Midbrain (tissue), 1 donor: ENCODE measurements at regions not wholly inside any gene's neighbourhood (a gene's known extent, or its start where the extent isn't known, plus 50 kb on each side); places are given as distances from the start of the nearest gene placed in this dataset.

ENCODE experiments used
- DNase-seq: peaks from one replicate; lab custom pipeline; 2025; lab: John Stamatoyannopoulos, UW

DNA sequence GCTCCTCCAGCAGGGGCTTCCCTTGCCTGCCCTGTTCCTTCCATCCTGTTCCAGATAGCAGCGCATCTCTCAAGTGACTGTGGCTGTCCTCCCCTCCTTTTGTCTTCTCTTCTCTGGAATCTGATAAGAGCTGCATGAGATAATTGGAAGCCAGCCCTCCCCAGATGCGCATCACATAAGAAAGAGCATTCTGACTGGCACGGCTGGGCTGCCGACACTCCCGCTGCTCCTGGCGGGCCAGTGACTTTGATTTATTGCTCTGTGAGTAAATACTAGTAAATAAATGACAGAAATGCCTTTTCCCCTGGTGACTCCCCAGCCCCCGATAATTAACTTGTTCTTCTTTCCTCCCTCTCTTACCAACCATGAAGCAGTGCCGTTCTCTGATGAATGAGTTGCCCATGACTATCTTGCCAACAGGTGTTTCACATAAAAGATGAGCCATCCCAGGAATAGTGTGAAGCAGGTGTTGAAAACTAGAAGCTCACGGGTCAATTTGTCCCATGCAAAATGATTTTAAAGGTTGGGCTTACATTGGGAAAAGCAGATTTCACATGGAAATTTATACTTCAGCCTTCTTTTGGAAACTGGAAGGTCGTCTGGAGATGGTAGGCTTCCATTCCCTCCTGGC lies 212.3 kb downstream of the ERCC6L2 start:
- no peak for DNase-seq

DNA sequence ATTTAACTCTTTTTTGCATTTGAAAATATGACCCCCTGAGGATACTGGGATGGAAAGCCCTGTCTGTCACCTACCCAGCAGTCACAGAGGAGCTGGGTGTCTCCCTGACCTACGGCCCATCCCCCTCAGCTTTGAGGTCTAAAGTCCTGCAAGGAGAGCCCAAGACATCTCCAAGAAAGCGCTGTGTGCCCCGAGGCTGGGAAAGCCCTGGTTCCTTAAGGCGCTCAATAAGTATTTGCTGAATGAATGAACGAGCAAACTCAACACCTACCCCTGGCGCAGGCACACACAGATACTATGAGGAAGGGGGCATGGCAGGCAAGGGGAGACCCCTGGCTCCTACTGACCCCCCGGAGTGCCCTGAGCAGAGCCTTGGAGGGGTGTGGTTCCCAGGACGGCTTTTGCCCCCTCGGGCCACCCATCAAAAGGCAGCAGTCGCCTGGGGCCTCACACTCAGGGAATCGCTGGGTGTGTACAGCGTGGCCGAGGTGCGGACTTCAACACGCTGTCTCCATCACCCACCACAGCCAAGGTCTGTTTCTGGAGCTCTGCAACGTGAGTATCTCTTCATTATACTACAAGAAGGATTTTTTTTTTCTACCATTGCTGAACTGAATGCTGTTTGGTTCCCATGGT lies 211.6 kb downstream of the ERCC6L2 start:
- DNase-seq = no peak

DNA sequence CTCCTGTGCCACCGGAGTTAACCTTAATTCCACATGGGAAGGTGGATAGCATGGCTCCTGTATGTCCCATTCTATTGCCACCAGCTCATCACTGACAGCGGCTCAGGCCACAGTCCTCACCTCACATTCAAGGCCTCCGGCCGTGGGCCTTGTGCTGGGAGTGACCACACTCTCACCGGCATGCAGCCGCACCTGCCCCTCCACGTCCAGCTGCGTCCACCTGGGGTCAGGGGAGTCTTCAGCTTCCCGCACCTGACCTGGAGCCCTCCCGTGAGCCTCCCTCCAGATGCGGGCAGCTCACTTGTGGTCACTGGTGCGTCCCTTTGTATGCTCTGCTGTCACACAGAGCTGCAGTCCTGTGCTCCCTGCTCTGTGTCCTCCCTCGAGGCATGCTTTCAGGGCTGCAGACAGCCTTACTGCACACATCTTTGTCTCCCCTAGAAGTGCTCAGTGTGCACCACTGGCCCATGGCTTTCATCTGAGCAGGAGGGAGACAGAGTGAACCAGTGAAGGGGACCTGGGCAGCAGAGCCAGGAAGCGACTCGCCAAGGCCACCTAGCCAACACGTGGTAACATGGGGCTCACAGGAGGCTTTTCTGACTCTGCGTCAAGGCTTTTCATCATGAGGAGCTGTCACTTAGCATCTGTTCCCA lies 210.1 kb downstream of the ERCC6L2 start:
- DNase-seq = no peak

DNA sequence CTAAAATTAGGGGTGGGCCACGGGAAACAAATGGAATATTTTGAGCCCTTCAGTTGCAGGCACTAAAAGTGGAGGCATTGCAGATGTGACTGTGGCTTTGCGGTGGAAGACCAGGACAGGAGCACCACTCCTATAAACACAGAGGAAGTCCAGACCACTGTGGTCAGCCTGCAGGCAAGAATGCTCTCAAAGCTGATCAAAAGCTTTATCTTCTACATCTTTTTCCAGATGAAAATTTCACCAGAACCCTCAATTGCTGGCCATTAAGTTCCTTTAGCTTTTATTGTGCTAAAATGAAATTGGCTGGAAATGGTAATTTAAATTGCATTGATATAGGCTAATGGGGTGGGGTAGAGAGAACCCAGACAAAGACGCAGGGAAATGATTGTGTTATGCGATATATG lies 208.8 kb downstream of the ERCC6L2 start:
- DNase-seq = no peak

DNA sequence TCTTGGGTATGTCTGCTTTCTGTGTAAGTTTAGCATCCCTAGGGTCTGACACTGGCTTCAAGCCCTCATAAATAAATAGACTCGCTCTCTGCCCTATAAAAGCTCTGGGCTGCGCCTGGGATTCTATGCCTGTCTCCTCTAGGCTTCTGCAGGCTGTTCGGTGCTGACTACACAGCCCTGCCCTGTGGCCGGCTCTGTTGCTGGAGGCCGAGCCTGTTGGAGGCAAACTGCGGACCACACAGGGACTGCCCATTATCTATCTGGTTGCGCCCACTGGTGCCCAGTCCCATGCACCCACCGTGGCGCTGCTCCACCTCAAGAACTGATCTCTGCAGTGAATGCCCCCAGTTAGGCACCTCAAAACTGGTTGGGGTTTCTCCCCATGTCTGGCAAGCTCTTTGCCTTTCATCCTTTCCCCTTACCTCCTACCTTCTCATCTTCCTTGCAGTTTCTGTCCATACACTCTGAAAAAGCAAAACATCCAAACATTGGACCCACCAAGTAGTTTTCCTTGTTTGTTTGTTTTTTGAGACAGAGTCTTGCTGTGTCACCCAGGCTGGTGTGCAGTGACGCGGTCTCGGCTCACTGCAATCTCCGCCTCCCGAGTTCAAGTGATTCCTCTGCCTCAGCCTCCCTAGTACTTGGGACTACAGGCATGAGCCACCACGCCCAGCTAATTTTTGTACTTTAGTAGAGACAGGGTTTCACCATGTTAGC lies 207.2 kb downstream of the ERCC6L2 start:
- DNase-seq = no peak

DNA sequence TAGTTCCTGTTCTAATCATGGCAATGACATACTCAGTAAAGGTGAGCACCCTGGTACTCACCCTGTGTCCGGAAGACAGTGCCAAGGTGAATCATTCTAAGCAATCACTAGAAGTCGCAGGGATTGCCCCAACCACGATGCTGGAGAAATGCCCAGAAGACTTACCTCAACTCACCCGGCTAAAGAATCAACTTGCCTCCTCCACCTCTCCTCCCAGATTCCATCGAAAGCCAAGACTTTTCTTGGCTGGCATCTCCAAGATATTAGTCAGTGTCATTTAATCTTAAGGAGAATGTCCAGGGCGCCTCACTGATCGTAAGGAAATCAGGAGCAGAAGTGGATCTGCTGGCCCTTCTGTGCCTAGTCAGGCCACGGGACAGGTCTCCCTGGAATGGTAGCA lies 204.9 kb downstream of the ERCC6L2 start:
- no peak for DNase-seq

DNA sequence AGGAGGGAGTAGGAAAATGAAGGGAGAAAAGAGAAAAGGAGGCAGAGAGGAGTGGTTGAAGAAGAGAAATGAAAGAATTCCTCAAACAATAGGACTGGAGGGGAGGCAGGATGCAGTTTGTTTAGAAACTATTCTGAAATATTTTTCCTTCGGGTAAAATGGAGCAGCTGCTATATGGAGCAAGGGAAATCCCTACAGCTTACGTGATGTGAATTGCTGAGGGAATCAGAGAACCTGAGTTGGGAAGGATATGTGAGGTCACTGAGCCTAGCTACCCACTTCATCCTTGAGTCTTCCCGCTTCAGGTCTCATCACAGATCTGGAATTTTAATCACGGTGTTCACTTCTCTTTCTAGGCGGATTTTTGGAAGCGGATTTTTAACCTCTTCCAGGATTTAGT lies 204.3 kb downstream of the ERCC6L2 start:
- no peak for DNase-seq

DNA sequence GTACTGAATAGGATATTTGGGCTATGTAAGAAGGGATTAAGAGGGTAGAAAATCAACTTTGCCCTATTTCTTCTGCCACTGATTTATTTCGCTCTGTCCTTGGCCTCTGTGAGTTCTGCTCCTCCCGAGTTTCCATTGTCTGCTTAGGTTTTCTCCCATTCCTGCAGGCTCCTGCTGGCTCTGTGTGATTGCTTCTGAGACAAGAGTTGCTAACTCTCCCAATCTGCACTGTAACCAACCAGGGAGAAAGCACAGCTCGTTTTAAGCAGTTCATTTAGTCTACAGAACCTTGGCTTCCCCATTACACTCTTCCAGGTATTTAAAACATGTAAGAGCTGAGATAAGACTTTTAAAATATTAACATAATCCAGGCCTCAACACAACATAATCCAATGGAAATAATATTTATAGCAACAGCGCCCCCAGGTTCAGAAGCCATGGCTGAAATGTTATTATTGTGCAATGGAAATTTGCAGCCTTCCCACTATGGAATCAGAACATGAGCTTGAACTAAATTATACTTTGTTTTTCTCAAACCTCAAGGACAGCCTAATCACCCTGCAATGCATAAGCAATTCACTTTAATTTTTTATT lies 203.5 kb downstream of the ERCC6L2 start:
- DNase-seq = no peak

DNA sequence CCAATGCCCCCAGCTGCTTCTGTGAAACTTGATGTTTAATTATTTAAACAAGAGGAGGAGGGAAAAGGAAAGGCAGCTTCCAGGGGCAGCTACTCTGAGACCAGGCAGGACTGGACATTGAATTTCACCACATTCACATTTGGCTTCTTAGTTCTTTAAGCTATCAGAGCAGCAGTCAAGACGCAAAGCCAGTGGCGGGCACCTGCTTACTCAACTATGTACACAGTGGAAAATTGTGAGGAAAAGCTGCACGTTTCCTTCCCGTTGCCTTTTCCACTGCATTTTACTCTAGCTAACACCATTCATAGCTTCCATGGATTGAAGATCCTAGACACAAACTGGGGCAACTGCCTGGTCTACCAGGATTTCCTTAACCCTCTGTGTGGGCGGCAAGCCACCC lies 200.3 kb downstream of the ERCC6L2 start:
- DNase-seq = no peak

DNA sequence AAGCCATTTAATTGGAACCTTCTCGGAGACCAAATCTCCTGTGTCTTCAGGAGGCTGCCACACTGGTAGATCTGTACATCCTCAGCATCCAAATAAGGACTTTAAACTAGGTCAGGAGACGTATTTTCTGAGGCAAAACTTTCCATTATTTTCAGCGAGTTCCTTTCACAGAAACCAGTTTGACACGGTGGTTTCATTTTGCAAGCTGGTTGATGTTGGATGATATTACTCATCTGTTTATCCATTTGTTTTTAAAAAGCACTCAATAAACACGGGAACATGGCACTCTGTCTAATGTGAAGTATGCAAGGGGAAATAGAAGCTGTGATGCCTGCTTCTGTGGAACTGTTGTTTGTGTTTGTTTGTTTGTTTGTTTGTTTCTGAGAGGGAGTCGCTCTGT lies 199.6 kb downstream of the ERCC6L2 start:
- no peak for DNase-seq

DNA sequence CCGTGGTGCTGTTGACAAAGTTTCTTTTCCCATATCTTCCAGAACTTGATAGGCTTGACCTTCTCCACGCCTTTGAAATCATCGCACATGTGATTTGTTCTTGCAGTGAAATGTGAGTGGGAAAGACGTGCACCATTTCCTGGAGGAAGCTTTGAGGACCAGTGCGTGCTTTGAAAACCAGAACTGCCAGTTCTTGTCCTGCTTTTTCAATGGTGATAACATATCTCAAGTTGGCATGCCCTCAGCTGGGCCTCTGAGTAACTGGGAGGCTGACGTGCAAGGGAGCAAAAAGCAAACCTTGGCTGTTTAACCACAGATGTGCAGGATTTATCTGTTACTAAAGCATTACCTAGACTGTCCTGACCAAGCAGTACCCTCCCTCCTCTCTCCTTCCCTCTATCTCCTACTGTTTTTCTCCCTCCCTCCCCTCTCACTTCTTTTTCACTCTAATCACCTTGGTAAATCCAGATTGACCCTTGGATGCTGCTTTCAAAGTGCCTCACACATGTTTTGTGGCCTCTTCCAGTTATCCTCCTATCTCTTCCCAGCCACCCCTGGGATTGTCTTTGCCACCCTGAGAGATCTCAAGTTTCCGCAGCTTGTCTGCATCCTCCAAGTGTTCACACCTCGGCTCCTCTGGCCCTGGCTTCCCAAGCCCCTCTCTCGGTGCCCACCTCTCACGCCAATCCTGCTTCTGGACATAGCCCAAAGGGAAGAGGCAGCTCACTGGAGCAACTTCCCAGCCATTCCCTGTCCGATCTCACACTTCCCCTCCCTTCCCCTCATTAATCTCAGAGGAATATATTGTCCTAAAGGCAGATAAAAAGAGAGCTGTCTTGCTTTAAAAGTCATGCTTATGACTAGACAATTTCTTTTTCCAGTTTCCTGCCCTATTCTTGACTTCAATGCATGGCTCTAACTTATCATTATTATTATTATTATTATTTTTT lies 198.3 kb downstream of the ERCC6L2 start:
- no peak for DNase-seq

DNA sequence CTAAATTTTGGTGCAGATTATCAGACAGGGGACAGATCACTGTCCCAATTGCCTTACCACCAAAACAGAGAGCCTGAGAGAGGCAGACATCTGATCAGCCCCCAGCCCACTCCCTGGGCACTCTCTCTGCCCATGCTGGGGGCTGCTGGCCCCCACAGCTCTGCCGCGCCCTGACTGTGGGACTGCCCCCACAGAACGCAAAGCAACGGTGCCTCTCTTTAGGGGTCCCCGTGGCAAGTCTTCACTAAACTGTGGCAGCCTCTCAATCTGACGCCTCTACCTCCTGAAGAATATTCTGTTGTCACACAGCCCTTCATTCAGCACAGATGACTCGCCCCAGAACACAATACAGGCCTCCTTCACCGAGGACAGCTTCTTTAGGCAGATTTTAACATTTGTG lies 197.4 kb downstream of the ERCC6L2 start:
- DNase-seq = no peak

DNA sequence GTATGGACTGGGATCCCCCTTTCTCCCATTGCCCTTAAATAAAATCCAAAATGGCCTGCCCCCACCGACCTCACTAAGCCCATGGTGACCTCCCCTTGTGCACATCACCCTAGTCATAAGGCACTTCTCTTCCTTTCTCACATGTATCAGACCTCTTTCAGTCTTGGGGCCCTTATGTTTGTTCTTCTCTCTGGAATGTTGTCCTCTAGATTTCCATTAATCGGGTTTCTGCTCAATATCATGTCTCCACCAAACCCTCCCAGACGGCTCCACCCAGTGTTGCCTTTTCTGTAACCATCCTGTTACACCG lies 196.3 kb downstream of the ERCC6L2 start:
- no peak for DNase-seq

DNA sequence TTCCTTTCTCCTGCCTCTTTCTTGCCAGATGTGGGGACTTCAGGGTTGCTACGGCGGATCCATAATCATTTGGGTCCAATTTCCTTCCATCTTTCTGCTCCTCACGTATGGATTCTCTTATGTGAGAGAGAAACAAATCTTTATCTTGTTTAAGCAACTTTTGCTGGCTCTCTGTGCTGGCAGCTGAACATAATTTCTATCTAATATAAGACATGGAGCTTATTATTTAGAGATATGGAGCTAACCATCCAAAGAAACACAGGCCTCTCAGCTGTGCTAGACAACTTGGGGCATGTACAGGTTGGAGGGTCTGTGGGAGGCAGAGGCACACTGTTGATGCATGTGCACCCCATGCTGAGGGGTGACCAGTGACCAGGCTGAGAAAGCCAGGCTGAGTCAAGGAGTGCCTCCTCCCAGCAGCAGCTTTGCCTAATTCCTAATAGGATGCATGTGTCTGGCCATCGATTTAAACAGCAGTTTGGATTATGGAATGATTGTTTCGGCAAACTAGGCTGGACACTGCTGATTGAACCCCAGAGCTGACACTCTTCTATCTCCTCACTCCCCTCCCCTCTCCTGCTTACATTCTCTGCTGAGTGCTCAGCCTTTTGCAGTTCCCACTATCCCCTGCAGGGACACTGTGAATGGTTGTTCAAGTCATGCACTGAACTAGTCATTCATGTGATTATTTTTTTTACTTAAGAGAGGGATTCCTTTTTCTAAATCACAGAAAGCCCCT lies 195.8 kb downstream of the ERCC6L2 start:
- DNase-seq = no peak

DNA sequence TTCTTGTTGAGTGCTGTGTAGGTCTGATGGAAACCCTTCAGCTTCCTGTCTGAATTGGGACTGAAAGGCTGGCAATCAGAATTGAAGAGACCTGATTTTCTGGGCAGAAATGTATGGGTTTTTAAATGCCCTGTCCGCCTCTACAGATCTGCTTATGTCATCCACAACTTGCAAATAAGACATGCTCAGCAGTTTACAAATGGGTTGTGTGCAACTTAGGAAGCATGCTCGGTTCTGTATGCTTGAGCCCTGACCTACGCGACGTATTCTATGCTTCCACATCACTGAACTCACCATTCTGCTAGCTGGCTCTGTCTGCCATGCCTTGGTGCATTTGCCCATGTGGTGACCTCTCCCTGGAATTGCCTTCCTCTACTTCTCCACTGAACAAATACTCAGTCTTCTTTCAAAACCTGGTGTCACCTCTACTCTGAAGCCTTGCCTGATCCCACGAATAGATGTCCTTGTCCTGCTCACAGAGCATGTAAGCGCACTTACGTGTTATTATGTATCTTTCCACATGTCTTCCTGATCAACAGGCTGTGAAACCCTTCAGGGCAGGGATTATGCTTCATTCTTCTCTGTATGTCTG lies 194.2 kb downstream of the ERCC6L2 start:
- no peak for DNase-seq

DNA sequence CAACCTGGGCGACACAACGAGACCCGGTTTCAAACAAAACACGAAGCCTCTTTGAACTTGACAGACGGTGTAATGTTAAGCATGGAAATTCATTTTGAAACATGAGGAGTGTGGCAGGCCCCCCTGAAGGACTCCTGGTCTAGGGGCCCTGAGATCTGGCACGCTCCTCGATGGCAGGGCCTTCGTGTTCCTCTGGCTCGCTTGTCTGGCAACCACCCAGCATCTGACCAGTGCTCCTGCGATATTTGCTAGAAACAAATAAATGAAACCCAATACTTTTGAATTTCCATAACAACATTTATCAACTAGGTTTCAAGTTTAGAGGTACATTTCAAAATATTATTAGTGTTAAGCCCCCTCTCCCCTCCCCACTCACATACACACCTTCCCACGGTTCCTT lies 193.0 kb downstream of the ERCC6L2 start:
- no peak for DNase-seq

DNA sequence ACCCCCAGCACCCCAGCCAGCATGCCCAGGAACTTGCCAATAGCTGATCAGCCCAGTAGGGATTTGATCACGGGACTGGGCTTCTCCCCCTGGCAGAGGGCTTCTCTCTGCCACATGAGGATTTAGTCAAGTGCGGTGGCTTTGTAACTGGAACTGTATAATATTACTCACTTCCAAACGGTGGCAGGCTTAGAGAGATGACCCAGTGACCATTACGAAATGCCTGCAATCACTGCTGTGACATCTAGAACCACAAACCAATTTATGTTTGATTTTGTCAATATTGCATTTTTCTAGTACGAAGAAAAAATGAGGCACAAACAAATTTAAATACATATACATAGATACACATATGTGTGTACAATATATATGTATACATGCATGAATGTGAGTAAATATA lies 192.1 kb downstream of the ERCC6L2 start:
- no peak for DNase-seq

DNA sequence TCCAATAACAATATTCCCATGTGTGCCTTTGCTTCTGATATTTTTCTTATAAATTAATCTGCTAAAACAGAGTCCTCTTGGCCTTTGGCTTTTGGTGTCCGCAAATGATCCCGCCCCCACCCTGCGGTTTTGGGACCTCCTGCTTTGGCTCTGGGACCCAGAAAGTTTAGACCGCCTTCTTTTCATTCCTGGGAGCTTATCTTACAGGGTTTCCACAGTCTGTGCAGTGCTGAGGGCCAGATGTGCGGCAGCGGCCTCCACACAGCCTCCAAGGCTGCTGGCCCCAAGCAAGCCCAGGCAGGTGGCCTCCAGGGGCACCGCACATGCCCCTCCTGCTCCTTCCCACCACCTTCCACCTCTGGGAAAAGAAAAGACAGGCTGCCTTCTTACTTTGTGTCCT lies 191.5 kb downstream of the ERCC6L2 start:
- no peak for DNase-seq

DNA sequence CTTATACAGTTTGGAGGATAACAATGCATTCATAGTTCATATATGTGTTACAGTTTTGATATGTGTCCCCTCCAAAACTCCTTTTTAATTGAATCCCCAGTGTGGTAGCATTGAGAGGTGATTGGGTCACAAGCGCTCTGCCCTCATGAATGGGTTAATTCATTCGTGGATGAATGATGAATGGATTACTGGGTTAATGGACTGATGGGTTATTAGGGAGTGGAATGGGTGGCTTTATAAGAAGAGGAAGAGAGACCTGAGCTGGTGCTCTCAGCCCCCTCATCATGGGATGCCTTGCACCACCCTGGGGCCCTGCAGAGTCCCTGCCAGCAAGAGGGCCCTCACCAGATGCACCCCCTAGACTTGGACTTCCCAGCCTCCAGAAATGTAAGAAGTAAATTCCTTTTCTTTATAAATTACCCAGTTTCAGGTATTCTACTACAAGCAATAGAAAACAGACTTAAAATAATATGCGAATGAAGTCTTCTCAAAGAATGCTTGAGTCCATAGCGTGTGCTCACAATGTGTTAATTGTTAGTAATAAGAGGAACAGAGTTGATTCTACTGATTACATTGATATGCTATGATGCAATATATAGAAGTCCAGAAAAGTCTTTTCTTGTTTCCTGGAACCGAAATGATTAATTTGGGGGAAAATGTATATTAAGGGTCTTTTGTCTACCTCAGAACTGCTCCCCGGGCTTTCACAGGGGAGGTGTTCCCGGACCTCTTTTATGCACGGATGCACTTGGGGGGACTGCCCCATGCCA lies 190.2 kb downstream of the ERCC6L2 start:
- no peak for DNase-seq
